Central memory CD8-positive, alpha-beta T cell (primary cell): ENCODE measurements at regions not wholly inside any gene's neighbourhood (a gene's known extent, or its start where the extent isn't known, plus 50 kb on each side); places are given as distances from the start of the nearest gene placed in this dataset.

Experiments
- ATAC-seq: fragments of 150-1000 bp; cut with Tn5 transposase; replicated peaks from 2 replicates; pipeline ENCODE4 v1.10.0; 2022; ENCODE audit warnings: mild to moderate bottlenecking, moderate FRiP score, moderate number of reproducible peaks; ENCODE audit not compliant: poor library complexity, severe bottlenecking; ENCODE audit errors: extremely low read depth
- DNase-seq, 2 donors: peaks; one replicate each; pipeline ENCODE4 v3.0.0; 2021; ENCODE audit warnings: low spot score in 2 of 2
- H3K27ac Mint-ChIP-seq: one replicate; pipeline ENCODE4 v1.8.0; 2022; ENCODE audit warnings: low read depth, mild to moderate bottlenecking, moderate library complexity, mixed read lengths
- H3K27me3 Mint-ChIP-seq: one replicate; pipeline ENCODE4 v1.8.0; 2022; ENCODE audit warnings: mixed read lengths
- H3K36me3 Mint-ChIP-seq: one replicate; pipeline ENCODE4 v1.8.0; 2022; ENCODE audit warnings: mild to moderate bottlenecking, moderate library complexity, mixed read lengths; ENCODE audit not compliant: insufficient read depth
- H3K4me1 Mint-ChIP-seq: one replicate; pipeline ENCODE4 v1.8.0; 2022; ENCODE audit warnings: mixed read lengths
- H3K4me3 Mint-ChIP-seq: one replicate; pipeline ENCODE4 v1.8.0; 2022; ENCODE audit warnings: mild to moderate bottlenecking, moderate library complexity, mixed read lengths
- H3K9me3 Mint-ChIP-seq: one replicate; pipeline ENCODE4 v1.8.0; 2022; ENCODE audit warnings: mixed read lengths

- H3K36me3 Mint-ChIP-seq, result peaks cover 2% of the 10 kb centered on the region
- no peak overlapping the region for H3K4me3 Mint-ChIP-seq
- no peaks in the 10 kb centered on the region for H3K27me3 Mint-ChIP-seq
- no peak for ATAC-seq
- H3K27ac Mint-ChIP-seq, result no peak overlapping the region
- H3K4me1 Mint-ChIP-seq, result no peaks in the 10 kb centered on the region
- H3K9me3 Mint-ChIP-seq, result peaks cover 20% of the 10 kb centered on the region
- no peak for DNase-seq
Observed at GRCh38 chr5:15447209-15447608, 52.8 kb upstream of the FBXL7 start.

GRCh38 chr5:15446552-15446951, 53.4 kb upstream of the FBXL7 start:
- H3K27ac Mint-ChIP-seq, result no peak overlapping the region

GRCh38 chr5:15442193-15442570, 57.8 kb upstream of the FBXL7 start:
- no peaks in the 10 kb centered on the region for H3K27me3 Mint-ChIP-seq
- no peaks in the 10 kb centered on the region for H3K4me1 Mint-ChIP-seq
- ATAC-seq, result no peak
- DNase-seq, result no peak
- H3K36me3 Mint-ChIP-seq, result no peaks in the 10 kb centered on the region
- peaks cover 17% of the 10 kb centered on the region for H3K9me3 Mint-ChIP-seq
- no peak overlapping the region for H3K27ac Mint-ChIP-seq
- no peak overlapping the region for H3K4me3 Mint-ChIP-seq

More at GRCh38 chr5:15446552-15446951, 53.4 kb upstream of the FBXL7 start:
- DNase-seq (no peak), ATAC-seq (no peak)
- Mint-ChIP-seq H3K36me3 (no peaks in the 10 kb centered on the region), H3K9me3 (peaks cover 19% of the 10 kb centered on the region), H3K27me3 (no peaks in the 10 kb centered on the region), H3K4me3 (no peak overlapping the region), H3K4me1 (no peaks in the 10 kb centered on the region)

- no peaks in the 10 kb centered on the region for H3K27me3 Mint-ChIP-seq
- no peak overlapping the region for H3K27ac Mint-ChIP-seq
- H3K36me3 Mint-ChIP-seq, result no peaks in the 10 kb centered on the region
- H3K4me3 Mint-ChIP-seq, result no peak overlapping the region
- DNase-seq (no peak), ATAC-seq (no peak)
- no peaks in the 10 kb centered on the region for H3K4me1 Mint-ChIP-seq
- H3K9me3 Mint-ChIP-seq, result peaks cover 17% of the 10 kb centered on the region
Observed at GRCh38 chr5:15441433-15442192, 58.4 kb upstream of the FBXL7 start.

- H3K4me3 Mint-ChIP-seq, result no peak overlapping the region
- ATAC-seq (no peak), DNase-seq (no peak)
- peaks cover 17% of the 10 kb centered on the region for H3K9me3 Mint-ChIP-seq
- H3K27ac Mint-ChIP-seq, result no peak overlapping the region
- H3K36me3 Mint-ChIP-seq, result no peaks in the 10 kb centered on the region
- no peaks in the 10 kb centered on the region for H3K27me3 Mint-ChIP-seq
- H3K4me1 Mint-ChIP-seq, result no peaks in the 10 kb centered on the region
Observed at GRCh38 chr5:15440434-15440833, 59.5 kb upstream of the FBXL7 start.

DNA sequence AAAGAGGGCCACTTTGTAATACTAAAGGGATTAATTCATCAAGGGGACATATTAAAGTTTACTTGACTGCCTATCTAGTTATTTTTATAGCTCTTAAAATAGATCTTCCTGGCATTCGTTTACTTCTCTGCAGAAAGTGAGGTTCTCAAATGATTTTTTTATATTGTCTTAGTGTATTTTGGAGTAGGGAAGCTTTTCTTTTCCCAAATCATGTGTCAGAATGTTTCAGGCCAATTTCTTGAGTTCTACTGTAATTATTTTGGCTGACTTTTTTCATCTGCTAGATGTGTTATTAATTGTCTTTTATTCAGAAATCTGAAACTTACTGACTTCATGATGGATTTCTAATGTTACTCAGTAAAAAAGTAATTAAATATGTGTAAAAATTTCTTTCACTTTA, 60.2 kb upstream of the FBXL7 start:
- no peaks in the 10 kb centered on the region for H3K36me3 Mint-ChIP-seq
- no peaks in the 10 kb centered on the region for H3K4me1 Mint-ChIP-seq
- no peak for ATAC-seq

GRCh38 chr5:15433709-15434108, 66.3 kb upstream of the FBXL7 start:
- no peak for ATAC-seq
- Mint-ChIP-seq H3K9me3 (peaks cover 26% of the 10 kb centered on the region), H3K27me3 (no peaks in the 10 kb centered on the region), H3K36me3 (peaks cover 2% of the 10 kb centered on the region), H3K27ac (no peak overlapping the region), H3K4me1 (no peaks in the 10 kb centered on the region), H3K4me3 (no peak overlapping the region)
- DNase-seq, result no peak

More for the DNA sequence above, 60.2 kb upstream of the FBXL7 start:
- Mint-ChIP-seq H3K27me3 (no peaks in the 10 kb centered on the region), H3K9me3 (peaks cover 17% of the 10 kb centered on the region), H3K4me3 (no peak overlapping the region), H3K27ac (no peak overlapping the region)
- no peak for DNase-seq

GRCh38 chr5:15431923-15432322, 68.1 kb upstream of the FBXL7 start:
- Mint-ChIP-seq H3K27me3 (no peaks in the 10 kb centered on the region), H3K4me1 (no peaks in the 10 kb centered on the region), H3K36me3 (peaks cover 2% of the 10 kb centered on the region), H3K27ac (no peak overlapping the region), H3K9me3 (peaks cover 26% of the 10 kb centered on the region), H3K4me3 (no peak overlapping the region)
- ATAC-seq, result no peak
- no peak for DNase-seq

DNA sequence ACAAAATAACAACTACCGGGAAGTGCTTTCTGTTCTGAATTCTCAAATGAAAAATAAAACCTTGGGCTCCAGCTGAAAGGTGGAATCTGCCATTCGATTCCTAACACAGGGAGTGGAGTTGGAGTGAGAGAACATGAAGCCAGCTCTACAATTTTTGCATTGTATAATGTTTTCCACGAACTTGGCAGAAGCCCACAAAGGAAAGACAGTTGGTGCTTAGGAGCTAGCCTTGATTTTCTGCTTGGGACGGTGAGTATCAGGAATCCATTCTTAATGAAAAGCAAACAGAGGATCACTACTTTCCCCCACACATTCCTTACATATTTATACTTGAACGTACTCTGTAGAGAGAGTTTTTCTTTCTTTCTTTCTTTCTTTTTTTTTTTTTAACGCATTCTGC, 74.2 kb upstream of the FBXL7 start:
- no peaks in the 10 kb centered on the region for H3K36me3 Mint-ChIP-seq
- no peaks in the 10 kb centered on the region for H3K4me1 Mint-ChIP-seq
- no peak overlapping the region for H3K27ac Mint-ChIP-seq
- DNase-seq (no peak), ATAC-seq (no peak)
- no peaks in the 10 kb centered on the region for H3K27me3 Mint-ChIP-seq
- no peak overlapping the region for H3K4me3 Mint-ChIP-seq
- H3K9me3 Mint-ChIP-seq, result peaks cover 15% of the 10 kb centered on the region

DNA sequence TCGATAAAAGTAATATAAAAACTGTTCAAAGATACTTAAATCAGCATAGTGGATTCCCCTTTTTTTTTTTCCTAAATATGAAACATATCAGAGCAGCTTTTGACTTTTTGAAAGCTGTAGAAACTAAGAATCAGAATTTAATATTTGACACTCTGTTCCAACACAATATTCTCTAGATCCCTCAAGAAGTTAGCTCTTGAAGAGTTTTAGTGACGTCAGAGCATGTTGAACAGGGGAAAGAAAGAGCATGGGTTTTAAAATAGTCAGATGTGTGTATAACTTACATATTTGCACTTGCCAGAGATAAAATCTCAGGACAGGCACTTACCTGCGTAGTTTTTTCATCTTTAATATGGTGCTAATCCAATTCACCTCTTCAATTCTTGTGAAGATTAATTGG, 75.2 kb upstream of the FBXL7 start:
- ATAC-seq, result no peak

DNA sequence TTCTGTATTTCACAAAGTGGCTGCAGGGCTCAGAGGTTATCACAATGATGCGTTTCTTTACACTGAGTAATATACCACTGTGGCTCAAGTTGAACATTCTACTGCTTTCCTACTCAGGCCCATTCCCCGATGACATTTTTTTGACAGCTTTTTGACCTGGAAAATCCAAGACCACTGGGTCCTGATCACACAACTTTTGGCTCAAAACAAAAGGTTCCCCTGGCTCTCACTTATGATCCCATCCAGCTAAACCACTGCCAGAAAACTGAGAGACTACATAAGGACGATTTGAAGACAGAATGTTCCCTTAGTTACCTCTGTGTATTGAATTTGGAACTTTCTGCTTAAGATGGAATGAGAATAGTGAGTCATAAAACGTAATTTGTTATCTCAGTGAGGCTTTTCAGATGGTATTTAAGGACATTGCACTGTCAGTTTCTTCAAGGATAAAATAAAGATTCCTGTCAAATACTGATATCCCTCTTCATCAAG, 78.0 kb upstream of the FBXL7 start:
- no peaks in the 10 kb centered on the region for H3K4me1 Mint-ChIP-seq
- no peaks in the 10 kb centered on the region for H3K27me3 Mint-ChIP-seq
- H3K9me3 Mint-ChIP-seq, result peaks cover 23% of the 10 kb centered on the region
- H3K36me3 Mint-ChIP-seq, result no peaks in the 10 kb centered on the region
- H3K4me3 Mint-ChIP-seq, result no peak overlapping the region
- ATAC-seq, result no peak
- DNase-seq, result no peak
- no peak overlapping the region for H3K27ac Mint-ChIP-seq

More for the DNA sequence above, 75.2 kb upstream of the FBXL7 start:
- peaks cover 12% of the 10 kb centered on the region for H3K9me3 Mint-ChIP-seq
- H3K4me3 Mint-ChIP-seq, result no peak overlapping the region
- no peaks in the 10 kb centered on the region for H3K27me3 Mint-ChIP-seq
- no peak for DNase-seq
- H3K27ac Mint-ChIP-seq, result no peak overlapping the region
- H3K4me1 Mint-ChIP-seq, result no peaks in the 10 kb centered on the region
- H3K36me3 Mint-ChIP-seq, result no peaks in the 10 kb centered on the region

- H3K4me3 Mint-ChIP-seq, result no peak overlapping the region
- DNase-seq (no peak), ATAC-seq (no peak)
- peaks cover 23% of the 10 kb centered on the region for H3K9me3 Mint-ChIP-seq
- no peak overlapping the region for H3K27ac Mint-ChIP-seq
- H3K4me1 Mint-ChIP-seq, result no peaks in the 10 kb centered on the region
- H3K36me3 Mint-ChIP-seq, result no peaks in the 10 kb centered on the region
- H3K27me3 Mint-ChIP-seq, result no peaks in the 10 kb centered on the region
Observed at GRCh38 chr5:15421381-15421780, 78.6 kb upstream of the FBXL7 start.

GRCh38 chr5:15420201-15420600, 79.8 kb upstream of the FBXL7 start:
- Mint-ChIP-seq H3K9me3 (peaks cover 18% of the 10 kb centered on the region), H3K27ac (no peak overlapping the region), H3K27me3 (no peaks in the 10 kb centered on the region), H3K4me3 (no peak overlapping the region), H3K4me1 (no peaks in the 10 kb centered on the region), H3K36me3 (no peaks in the 10 kb centered on the region)
- DNase-seq (no peak), ATAC-seq (no peak)
